HEK293T (cell line): ENCODE measurements at regions not wholly inside any gene's neighbourhood (a gene's known extent, or its start where the extent isn't known, plus 50 kb on each side); places are given as distances from the start of the nearest gene placed in this dataset.

ENCODE experiments used
- FOXK2 ChIP-seq: fragments of 450-650 bp; IDR thresholded peaks from 2 replicates; pipeline ENCODE4 v1.6.1; 2016; ENCODE audit warnings: mild to moderate bottlenecking
- FOXM1 ChIP-seq: fragments of 450-650 bp; IDR thresholded peaks from 2 replicates; pipeline ENCODE4 v1.6.1; 2017; ENCODE audit warnings: mild to moderate bottlenecking, borderline replicate concordance
- HDGF ChIP-seq: fragments of 450-650 bp; IDR thresholded peaks from 2 replicates; pipeline ENCODE4 v1.6.1; 2017; ENCODE audit warnings: antibody characterized with exemption, borderline replicate concordance
- NFRKB ChIP-seq: fragments of 450-650 bp; IDR thresholded peaks from 2 replicates; pipeline ENCODE4 v1.6.1; 2016; ENCODE audit warnings: mild to moderate bottlenecking, moderate library complexity
- SP1 ChIP-seq: fragments of 450-650 bp; IDR thresholded peaks from 2 replicates; pipeline ENCODE4 v1.6.1; 2017
- SUZ12 ChIP-seq: fragments of 450-650 bp; IDR thresholded peaks from 2 replicates; pipeline ENCODE4 v1.6.1; 2016; ENCODE audit warnings: mild to moderate bottlenecking
- TARDBP ChIP-seq: fragments of 450-650 bp; IDR thresholded peaks from 2 replicates; pipeline ENCODE4 v1.6.1; 2016

GRCh38 chr1:66426239-66426853, 107.6 kb upstream of the SGIP1 start:
- TF ChIP-seq FOXK2 (no peak), HDGF (no peak), SP1 (no peak), NFRKB (no peak), SUZ12 (no peak), FOXM1 (no peak), TARDBP (no peak)
